T-helper 2 cell treated with Interferon-gamma antibody and Interleukin-4, amounts not matched to agents 5 μg/mL and 100 μg/mL, for 36 hours (primary cell): ENCODE measurements at regions not wholly inside any gene's neighbourhood (a gene's known extent, or its start where the extent isn't known, plus 50 kb on each side); places are given as distances from the start of the nearest gene placed in this dataset.
"Not testable (repeated sequence)": the region's sequence is repeated elsewhere in the genome, so short reads cannot be mapped to it uniquely, and the experiment has no call there.

ENCODE experiments used
- DNase-seq: peaks from one replicate; pipeline ENCODE4 v3.0.0; 2021; ENCODE audit warnings: low spot score
- H3K27ac Mint-ChIP-seq: one replicate; pipeline ENCODE4 v1.8.0; 2021; ENCODE audit warnings: mild to moderate bottlenecking, mixed read lengths
- H3K27me3 Mint-ChIP-seq: one replicate; pipeline ENCODE4 v1.8.0; 2021; ENCODE audit warnings: low read depth, mixed read lengths
- H3K36me3 Mint-ChIP-seq: one replicate; pipeline ENCODE4 v1.8.0; 2021; ENCODE audit warnings: low read depth, mixed read lengths
- H3K4me1 Mint-ChIP-seq: one replicate; pipeline ENCODE4 v1.8.0; 2021; ENCODE audit warnings: low read depth, mixed read lengths
- H3K4me3 Mint-ChIP-seq: one replicate; pipeline ENCODE4 v1.8.0; 2022; ENCODE audit warnings: mild to moderate bottlenecking, moderate library complexity, mixed read lengths
- H3K9me3 Mint-ChIP-seq: one replicate; pipeline ENCODE4 v1.8.0; 2021; ENCODE audit warnings: mixed read lengths

DNA sequence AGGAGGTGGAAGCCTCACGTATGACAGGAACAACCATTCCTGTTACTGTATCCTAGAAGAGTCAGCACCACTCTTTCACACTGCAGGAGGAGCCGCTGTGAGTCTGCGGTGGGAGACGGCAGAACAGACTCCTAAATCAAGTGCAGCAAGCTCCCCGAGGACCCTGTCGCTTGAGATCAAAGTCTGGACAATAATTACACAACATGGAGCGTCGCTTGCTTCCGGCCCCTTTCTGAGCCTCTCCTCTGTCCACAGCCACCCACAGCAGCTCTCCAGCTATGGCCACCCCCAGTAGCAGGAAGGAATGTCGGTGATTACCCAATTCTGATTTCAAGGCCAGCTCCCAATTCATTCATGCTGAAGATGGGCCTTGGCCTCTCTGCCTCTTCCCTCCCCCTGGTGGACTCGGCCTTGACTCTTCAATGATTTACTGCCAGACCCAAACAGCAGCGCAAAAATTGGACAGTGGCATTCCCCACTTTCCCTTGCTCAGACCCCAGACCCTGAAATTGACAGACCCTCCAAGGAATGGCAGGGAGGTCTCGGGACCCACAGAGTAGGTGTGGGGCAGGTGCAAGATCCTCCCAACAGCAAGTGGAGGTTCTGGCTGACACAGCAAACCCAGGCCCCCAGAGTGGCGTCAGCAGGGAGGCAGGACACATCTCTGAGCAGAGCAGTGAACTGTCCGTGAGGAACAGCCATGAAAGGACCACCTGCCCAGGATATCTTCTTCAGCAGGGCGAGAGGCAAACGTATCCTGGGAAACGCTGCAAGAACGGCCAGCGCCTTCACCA lies 272.7 kb upstream of the DIO3 start:
- H3K27ac Mint-ChIP-seq, result no peak overlapping the region
- H3K4me1 Mint-ChIP-seq, result no peaks in the 10 kb centered on the region
- no peaks in the 10 kb centered on the region for H3K9me3 Mint-ChIP-seq
- no peak overlapping the region for H3K4me3 Mint-ChIP-seq
- no peaks in the 10 kb centered on the region for H3K27me3 Mint-ChIP-seq
- no peaks in the 10 kb centered on the region for H3K36me3 Mint-ChIP-seq
- no peak for DNase-seq

DNA sequence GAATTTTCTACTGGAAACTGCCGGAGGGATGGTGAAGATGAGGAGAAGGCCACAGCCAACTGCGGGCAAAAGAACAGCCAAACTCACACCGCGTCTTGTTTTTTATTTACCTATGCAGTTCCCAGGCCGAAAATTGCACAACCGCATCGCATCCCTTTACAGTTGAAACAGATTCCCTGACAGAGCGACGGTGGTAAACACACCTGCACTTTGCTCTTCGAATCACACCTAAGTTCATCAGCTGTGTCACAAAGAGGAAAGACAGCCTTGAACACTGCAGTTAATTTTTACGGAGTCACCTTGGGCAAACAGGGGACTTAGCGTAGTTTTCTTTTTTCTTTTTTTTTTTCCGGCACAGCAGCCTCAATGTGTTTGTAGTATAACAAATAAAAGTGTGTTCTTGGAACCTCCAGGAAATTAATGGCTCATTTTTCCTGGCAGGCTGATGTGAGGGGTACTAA lies 272.0 kb upstream of the DIO3 start:
- Mint-ChIP-seq H3K4me1 (no peaks in the 10 kb centered on the region), H3K9me3 (no peaks in the 10 kb centered on the region), H3K36me3 (no peaks in the 10 kb centered on the region), H3K27ac (no peak overlapping the region), H3K4me3 (no peak overlapping the region), H3K27me3 (no peaks in the 10 kb centered on the region)
- DNase-seq, result no peak

DNA sequence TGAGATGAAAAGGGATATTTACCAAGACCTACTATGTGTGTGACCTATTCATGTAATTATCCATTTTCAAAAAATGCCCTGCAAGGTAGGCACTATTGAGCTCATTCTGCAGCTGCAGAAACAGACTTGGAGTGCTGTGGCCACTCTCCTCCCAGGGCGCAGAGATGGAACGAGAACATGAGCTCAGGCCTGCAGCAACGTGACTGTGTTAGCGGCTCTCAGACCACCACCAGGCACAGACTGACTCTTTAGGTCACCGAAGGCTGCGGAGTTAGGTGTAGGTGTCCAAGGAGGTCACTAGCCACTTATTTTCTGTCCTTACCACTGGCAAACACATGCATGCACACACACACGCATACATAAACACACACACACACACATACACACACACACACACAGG lies 271.4 kb upstream of the DIO3 start:
- Mint-ChIP-seq H3K27me3 (no peaks in the 10 kb centered on the region), H3K4me3 (no peak overlapping the region), H3K27ac (no peak overlapping the region), H3K9me3 (no peaks in the 10 kb centered on the region), H3K36me3 (no peaks in the 10 kb centered on the region), H3K4me1 (no peaks in the 10 kb centered on the region)
- no peak for DNase-seq

DNA sequence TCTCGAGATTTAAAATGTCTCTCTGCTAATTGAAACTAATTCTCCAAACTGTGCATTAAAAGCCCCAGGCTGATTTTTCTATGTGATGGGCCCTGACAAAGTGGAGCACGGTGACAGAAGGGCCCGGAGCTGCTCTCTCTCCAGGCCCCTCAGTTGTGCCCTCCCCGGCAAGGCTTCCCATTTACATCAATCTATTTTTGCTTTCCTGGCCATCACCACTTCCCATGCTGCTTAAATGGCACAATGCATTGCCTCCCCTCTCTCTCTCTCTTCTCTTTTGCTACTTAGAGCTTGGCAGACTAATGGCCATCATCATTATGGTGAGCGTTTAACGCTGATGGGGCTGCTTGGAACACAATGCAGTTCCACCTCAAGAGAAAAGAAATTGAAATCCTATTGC lies 270.7 kb upstream of the DIO3 start:
- Mint-ChIP-seq H3K4me3 (no peak overlapping the region), H3K9me3 (no peaks in the 10 kb centered on the region), H3K27me3 (no peaks in the 10 kb centered on the region), H3K36me3 (no peaks in the 10 kb centered on the region), H3K4me1 (no peaks in the 10 kb centered on the region), H3K27ac (no peak overlapping the region)
- DNase-seq, result no peak

DNA sequence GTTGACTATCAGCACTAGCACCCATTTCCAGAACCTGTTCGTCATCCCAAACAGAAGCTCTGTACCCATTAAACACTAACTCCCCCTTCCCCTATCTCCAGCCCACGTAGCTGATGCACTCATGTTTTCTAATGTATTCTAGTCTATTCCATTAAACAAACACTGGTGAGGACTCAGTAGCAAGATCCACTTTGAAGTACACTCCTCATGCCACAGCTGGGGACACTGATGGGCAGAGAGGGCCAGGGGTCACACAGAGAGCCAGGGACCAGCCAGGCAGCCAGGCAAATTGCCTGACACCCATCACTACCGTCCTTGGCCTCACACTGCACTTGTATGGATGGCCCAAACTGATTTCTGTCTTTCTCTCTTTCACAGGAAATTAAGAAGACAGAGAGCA lies 269.9 kb upstream of the DIO3 start:
- no peaks in the 10 kb centered on the region for H3K27me3 Mint-ChIP-seq
- DNase-seq, result no peak
- H3K27ac Mint-ChIP-seq, result no peak overlapping the region
- no peaks in the 10 kb centered on the region for H3K9me3 Mint-ChIP-seq
- H3K36me3 Mint-ChIP-seq, result no peaks in the 10 kb centered on the region
- no peaks in the 10 kb centered on the region for H3K4me1 Mint-ChIP-seq
- no peak overlapping the region for H3K4me3 Mint-ChIP-seq

DNA sequence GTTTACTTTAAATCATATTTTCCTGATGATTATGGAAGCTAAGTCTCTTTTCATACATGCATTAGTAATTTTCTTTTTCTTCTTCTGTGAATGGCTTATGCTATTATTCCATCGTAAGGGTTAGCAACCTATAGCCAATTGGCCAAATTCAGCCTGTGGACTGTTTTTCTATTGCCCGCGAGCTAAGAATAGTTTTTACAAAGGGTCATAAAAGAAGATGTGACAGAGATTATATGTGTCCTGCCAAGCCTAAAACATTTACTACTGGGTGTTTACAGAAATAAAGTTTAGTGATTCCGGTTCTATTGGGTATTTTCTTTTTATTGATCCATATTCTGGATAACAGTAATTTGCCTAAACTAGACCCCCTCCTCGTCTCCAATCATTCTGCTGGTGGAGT lies 268.8 kb upstream of the DIO3 start:
- Mint-ChIP-seq H3K9me3 (no peaks in the 10 kb centered on the region), H3K4me1 (no peaks in the 10 kb centered on the region), H3K4me3 (no peak overlapping the region), H3K36me3 (no peaks in the 10 kb centered on the region), H3K27ac (no peak overlapping the region), H3K27me3 (no peaks in the 10 kb centered on the region)
- DNase-seq, result no peak

DNA sequence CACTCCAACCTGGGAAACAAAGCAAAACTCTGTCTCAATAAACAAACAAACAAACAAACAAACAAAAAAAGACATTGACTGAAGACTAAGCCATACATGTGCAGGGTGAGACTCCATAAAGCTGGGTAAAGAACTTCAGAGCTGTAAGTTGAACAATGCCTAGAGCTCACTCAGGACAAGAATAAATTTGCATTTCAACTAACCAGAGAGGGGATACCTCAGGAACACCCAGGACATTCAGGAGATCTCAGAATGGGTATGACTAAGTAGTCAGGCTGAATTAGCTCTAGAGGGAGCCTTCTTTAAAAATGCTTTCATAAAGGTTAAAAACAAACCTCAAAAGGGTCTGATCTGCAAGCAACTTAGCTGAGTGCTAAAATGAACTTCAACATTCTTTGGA lies 267.7 kb upstream of the DIO3 start:
- no peak overlapping the region for H3K27ac Mint-ChIP-seq

DNA sequence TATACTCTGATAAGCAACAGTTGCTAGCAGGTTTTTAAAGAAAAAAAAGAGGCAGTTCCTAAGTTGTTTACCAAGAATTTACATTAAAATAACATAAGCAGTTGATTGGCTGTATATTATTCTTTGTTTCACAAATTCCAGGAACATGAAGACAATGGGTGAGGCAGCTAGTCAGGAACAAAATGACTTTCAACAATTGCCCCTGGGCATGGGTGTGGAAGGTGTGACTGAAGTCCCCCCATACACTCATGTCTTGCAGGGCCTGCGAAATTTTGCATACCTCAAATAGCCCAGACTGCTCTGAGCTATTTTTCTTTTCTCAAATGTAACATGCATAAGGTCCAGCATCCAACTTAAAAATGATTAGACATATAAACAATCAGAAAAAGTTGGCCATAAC lies 267.2 kb upstream of the DIO3 start:
- no peak overlapping the region for H3K27ac Mint-ChIP-seq
- DNase-seq, result no peak
- H3K4me1 Mint-ChIP-seq, result no peaks in the 10 kb centered on the region
- no peak overlapping the region for H3K4me3 Mint-ChIP-seq
- no peaks in the 10 kb centered on the region for H3K36me3 Mint-ChIP-seq
- no peaks in the 10 kb centered on the region for H3K27me3 Mint-ChIP-seq
- no peaks in the 10 kb centered on the region for H3K9me3 Mint-ChIP-seq

More for the DNA sequence above, 267.7 kb upstream of the DIO3 start:
- H3K4me3 Mint-ChIP-seq, result no peak overlapping the region
- DNase-seq, result no peak
- H3K36me3 Mint-ChIP-seq, result no peaks in the 10 kb centered on the region
- H3K27me3 Mint-ChIP-seq, result no peaks in the 10 kb centered on the region
- H3K4me1 Mint-ChIP-seq, result no peaks in the 10 kb centered on the region
- no peaks in the 10 kb centered on the region for H3K9me3 Mint-ChIP-seq

DNA sequence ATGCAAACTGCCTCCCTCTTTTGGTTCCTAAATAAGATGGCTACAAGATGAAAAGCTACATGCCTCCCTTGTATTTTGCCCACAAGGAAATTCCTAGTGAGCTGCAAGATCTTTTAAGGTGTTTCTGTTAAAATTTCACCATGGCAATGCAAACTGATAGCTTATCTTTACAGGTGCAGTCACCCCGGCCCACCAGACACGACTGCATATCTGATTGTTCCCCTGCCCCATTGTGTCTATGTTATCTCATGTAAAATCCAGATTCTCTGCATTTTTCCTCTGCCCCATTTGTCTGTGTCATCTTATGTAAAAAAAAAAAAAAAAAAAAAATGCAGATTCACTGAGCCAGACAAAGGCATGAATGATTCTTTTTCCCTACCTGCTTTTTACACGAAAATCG lies 261.5 kb upstream of the DIO3 start:
- DNase-seq, H3K27ac Mint-ChIP-seq, H3K36me3 Mint-ChIP-seq, H3K4me1 Mint-ChIP-seq, H3K9me3 Mint-ChIP-seq, H3K27me3 Mint-ChIP-seq, H3K4me3 Mint-ChIP-seq: not testable (repeated sequence)

DNA sequence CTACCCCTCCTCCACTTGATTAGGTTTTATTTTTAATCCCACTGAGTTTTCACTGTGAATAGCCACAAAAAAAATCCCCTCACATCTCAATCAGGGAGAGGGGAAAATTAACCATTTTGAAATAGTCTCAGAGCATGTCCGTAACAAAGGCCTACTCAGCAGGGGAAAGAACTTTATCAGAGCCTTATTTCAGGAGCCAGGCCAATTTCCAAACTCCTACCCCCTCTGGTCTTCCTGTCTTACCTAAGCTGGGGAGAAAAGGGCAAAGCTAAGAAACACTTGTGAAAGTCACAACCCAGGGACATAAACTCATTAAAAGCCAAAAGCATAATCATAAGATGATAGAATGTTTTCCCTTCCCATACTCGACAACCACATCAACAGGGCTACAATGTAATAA lies 260.3 kb upstream of the DIO3 start:
- Mint-ChIP-seq H3K4me1 (no peaks in the 10 kb centered on the region), H3K4me3 (no peak overlapping the region), H3K27ac (no peak overlapping the region), H3K9me3 (no peaks in the 10 kb centered on the region), H3K36me3 (no peaks in the 10 kb centered on the region), H3K27me3 (peaks cover 6% of the 10 kb centered on the region)
- DNase-seq, result no peak

DNA sequence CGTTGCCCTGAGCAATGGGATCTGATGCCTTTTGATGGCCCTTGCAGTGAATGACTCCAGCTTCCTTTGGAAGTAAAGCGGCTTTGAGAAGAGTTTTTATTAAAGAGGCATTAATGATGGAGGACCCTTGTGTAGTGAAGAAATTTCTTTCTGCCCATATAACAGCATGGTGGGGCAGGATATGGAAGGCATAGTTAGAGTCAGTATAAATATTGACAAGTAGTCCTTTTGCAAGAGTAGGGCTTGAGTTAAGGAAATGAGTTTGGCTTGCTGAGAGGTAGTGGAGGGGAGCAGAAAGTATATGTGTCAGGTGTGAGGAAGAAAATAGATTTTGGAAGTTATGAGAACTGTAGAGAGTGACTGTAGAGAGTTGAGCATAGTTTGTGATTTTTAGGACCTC lies 254.1 kb upstream of the DIO3 start:
- not testable (repeated sequence) for H3K36me3 Mint-ChIP-seq, H3K4me3 Mint-ChIP-seq, H3K9me3 Mint-ChIP-seq, DNase-seq, H3K27ac Mint-ChIP-seq, H3K4me1 Mint-ChIP-seq, H3K27me3 Mint-ChIP-seq

DNA sequence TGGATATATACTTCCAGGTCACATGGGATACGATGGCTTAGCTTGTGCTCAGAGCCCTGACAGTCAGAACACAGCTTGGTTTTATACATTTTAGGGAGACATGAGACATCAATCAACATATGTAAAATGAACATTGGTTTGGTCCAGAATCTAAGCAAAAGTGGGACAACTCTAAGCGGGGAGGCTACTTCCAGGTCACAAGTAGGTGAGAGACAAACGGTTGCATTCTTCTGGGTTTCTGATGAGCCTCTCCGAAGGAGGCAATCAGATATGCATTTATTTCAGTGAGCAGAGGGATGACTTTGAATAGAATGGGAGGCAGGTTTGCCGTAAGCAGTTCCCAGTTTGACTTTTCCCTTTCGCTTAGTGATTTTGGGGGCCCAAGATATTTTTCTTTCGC lies 250.1 kb upstream of the DIO3 start:
- not testable (repeated sequence) for H3K4me1 Mint-ChIP-seq, H3K27ac Mint-ChIP-seq, H3K36me3 Mint-ChIP-seq, H3K4me3 Mint-ChIP-seq, DNase-seq, H3K27me3 Mint-ChIP-seq
- H3K9me3 Mint-ChIP-seq, result peaks cover 12% of the 10 kb centered on the region

DNA sequence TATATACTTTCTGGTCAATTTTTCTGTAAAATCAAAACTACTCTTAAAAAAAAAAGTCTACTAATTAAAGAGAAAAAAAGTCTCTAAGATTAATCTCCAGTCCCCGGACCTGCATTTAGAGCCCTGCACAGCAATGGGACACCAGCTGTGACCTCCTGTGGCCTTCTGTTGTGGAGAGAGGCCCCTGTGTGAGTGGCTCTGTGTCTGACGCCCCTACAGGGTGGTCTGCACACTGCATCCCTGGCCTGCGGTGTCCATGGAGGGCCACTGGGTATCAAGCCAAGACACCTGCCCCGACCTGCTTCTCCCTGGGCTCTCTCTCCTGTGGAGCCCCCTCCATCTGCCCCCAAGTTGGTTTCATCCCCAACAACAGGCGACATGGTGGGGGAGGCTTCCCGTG lies 248.0 kb upstream of the DIO3 start:
- no peak overlapping the region for H3K27ac Mint-ChIP-seq

DNA sequence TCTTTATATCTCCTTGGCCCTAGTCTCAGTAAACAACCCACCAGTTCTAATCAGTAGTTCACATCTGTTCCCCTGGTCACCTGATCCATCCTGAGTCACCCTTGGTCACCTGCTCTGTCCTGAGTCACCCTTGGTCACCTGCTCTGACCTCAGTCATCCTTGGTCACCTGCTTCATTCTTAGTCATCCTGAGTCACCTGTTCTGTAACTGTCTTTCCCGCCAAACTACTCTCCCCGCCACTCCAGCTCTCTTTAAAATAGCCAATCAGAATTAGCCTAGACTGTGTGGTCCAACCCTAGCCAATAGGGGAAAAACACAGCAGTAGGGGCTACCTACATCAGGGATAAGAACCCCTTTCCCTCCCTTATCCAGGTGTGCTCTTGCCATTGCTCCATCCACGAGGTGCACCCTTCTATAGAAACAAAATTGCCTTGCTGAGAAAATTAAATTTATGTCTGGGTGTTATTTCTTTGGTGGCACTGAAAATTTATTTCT lies 245.4 kb upstream of the DIO3 start:
- Mint-ChIP-seq H3K27me3 (no peaks in the 10 kb centered on the region), H3K9me3 (peaks cover 18% of the 10 kb centered on the region), H3K4me1 (no peaks in the 10 kb centered on the region), H3K4me3 (no peak overlapping the region), H3K36me3 (no peaks in the 10 kb centered on the region), H3K27ac (no peak overlapping the region)
- DNase-seq, result no peak

More for the DNA sequence above, 248.0 kb upstream of the DIO3 start:
- DNase-seq, result no peak
- Mint-ChIP-seq H3K36me3 (no peaks in the 10 kb centered on the region), H3K9me3 (peaks cover 18% of the 10 kb centered on the region), H3K4me1 (no peaks in the 10 kb centered on the region), H3K27me3 (no peaks in the 10 kb centered on the region), H3K4me3 (no peak overlapping the region)

DNA sequence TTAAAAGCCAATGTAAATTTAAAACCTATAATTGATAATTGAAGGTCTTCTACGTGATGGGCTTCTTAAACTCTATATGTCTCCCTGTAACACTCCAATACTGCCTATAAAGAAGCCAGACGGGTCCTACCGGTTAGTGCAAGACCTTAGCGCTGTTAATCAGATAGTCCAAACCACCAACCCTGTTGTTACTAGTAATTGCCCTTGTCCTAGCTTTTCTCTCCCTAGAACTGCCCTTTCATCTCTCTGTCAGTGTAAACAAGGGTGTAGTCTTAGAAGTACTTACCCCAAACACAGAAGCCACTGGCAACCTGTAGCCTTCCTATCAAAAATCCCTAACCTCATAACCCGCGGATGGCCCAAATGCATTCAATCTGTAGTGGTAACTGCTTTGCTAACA lies 243.0 kb upstream of the DIO3 start:
- Mint-ChIP-seq H3K27ac (no peak overlapping the region), H3K4me1 (no peaks in the 10 kb centered on the region), H3K9me3 (peaks cover 20% of the 10 kb centered on the region), H3K36me3 (no peaks in the 10 kb centered on the region), H3K4me3 (no peak overlapping the region), H3K27me3 (no peaks in the 10 kb centered on the region)
- DNase-seq, result no peak
